Heart left ventricle (tissue), 16 donors: ENCODE measurements at regions not wholly inside any gene's neighbourhood (a gene's known extent, or its start where the extent isn't known, plus 50 kb on each side); places are given as distances from the start of the nearest gene placed in this dataset.

Experiments
- ATAC-seq, 4 donors: fragments of 200-7000 bp; cut with Tn5 transposase; one replicate each; pipeline ENCODE4 v1.9.1; 2020 to 2022; ENCODE audit warnings: moderate library complexity in 4 of 4, mild to moderate bottlenecking in 3 of 4, moderate number of reproducible peaks in 1 of 4
- DNase-seq, 5 donors: peaks; one replicate each; pipeline ENCODE4 v3.0.0-alpha.2; 2020
- H3K27ac ChIP-seq, 12 donors: fragments of 200-600 bp; sonication (generic) in 4 of 12; one replicate each; pipeline versions ENCODE4 v1.5.0 to v1.8.0; 2016 to 2022; ENCODE audit warnings: mild to moderate bottlenecking in 2 of 12
- H3K27me3 ChIP-seq, 9 donors: fragments of 200-600 bp; sonication (generic) in 2 of 9; one replicate each; pipeline versions ENCODE4 v1.5.1 to v1.8.0; 2016 to 2022; ENCODE audit warnings: mild to moderate bottlenecking in 3 of 9
- H3K36me3 ChIP-seq, 9 donors: fragments of 200-600 bp; sonication (generic) in 2 of 9; one replicate each; pipeline versions ENCODE4 v1.5.0 to v1.8.0; 2018 to 2022; ENCODE audit warnings: mild to moderate bottlenecking in 2 of 9
- H3K4me1 ChIP-seq, 12 donors: fragments of 200-600 bp; sonication (generic) in 4 of 12; one replicate each; pipeline versions ENCODE4 v1.5.0 to v1.8.0; 2016 to 2022; ENCODE audit warnings: mild to moderate bottlenecking in 3 of 12
- H3K4me3 ChIP-seq, 12 donors: fragments of 200-600 bp; sonication (generic) in 4 of 12; one replicate each; pipeline versions ENCODE4 v1.5.0 to v1.8.0; 2017 to 2022; ENCODE audit warnings: mild to moderate bottlenecking in 9 of 12, moderate library complexity in 4 of 12
- H3K9me3 ChIP-seq, 12 donors: fragments of 200-600 bp; sonication (generic) in 4 of 12; one replicate each; pipeline versions ENCODE4 v1.5.0 to v1.8.0; 2016 to 2022; ENCODE audit warnings: mild to moderate bottlenecking in 1 of 12
- CTCF ChIP-seq, 12 donors: fragments of 200-600 bp; sonication (generic) in 4 of 12; IDR thresholded peaks; one replicate each; pipeline versions ENCODE4 v1.5.0 to v1.8.0; 2018 to 2022; ENCODE audit warnings: antibody characterized with exemption in 12 of 12, mild to moderate bottlenecking in 5 of 12
- POLR2A ChIP-seq, 2 donors: fragments of 450-650 bp; IDR thresholded peaks; one replicate each; pipeline ENCODE4 v1.6.1; 2017; ENCODE audit warnings: antibody characterized with exemption in 2 of 2, mild to moderate bottlenecking in 2 of 2, moderate library complexity in 2 of 2
- WGBS, 4 donors: extraction: QIAGEN DNeasy Blood & Tissue Kit in 2 of 4; methylation state at CpG; one replicate each; pipeline versions ENCODE4 v1.1.5 to v1.1.7; 2013 to 2018; 5-methylcytosine and 5-hydroxymethylcytosine counted together
- intact Hi-C, 10 donors: fragments of 100-400 bp; cut with DNase I; formaldehyde crosslinking; loops; one replicate each; pipeline versions ENCODE4 v1.11.1 to v1.14.2; 2022
- donor health status: ischemic (EF 13 %, LVEDD 7.1; RV severe dilation, severe dysfunction).
- donor health status: healthy with polysubstance abuse.
- donor health status: DM: no; HTN: yes; CAD: no.
- donor health status: DM: no; HTN: no; CAD: no.
- donor health status: ischemic (EF 25% LVEDD 6.9; RV normal size, moderate dysfunction).
- donor health status: ischemic (EF 25% LVEDD 5.7; RV mildly dilated, moderate dysfunction).
- donor health status: healthy.
- donor health status: DM: yes; HTN: yes; CAD: no.
- donor health status: ischemic (EF 35%, LVEDD 5.7; RV mildly dilated, moderate dysfunction).
- donor health status: nonischemic (EF 11% LVEDD 7.7; RV severe dilation, severe dysfunction).
- donor health status: DM: yes; HTN: yes; CAD: no.
- donor health status: PGD.
- donor health status: ischemic (EF 29% LVEDD 5.4; RV normal size, mild dysfunction).
- donor health status: nonischemic (EF 23%, LVEDD 6.1; RV moderate dilation, normal function).

DNA sequence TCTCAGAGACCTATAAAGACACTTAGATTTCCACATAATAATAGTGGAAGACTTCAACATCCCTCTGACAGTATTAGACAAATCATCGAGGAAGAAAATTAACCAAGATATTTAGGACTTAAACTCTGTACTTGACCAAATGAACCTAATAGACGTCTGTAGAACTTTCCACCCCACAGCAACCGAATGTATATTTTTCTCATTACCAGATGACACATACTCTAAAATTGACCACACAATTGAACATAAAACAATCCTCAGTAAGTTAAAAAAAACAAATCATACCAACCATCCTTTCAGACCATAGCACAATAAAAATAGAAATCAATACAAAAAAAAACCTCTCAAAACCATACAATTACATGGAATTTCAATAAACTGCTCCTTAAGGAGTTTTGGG, 201.0 kb downstream of the POSTN start:
- intact Hi-C loops: no loop called here
- no peaks in the 10 kb centered on the region for H3K36me3 ChIP-seq
- ATAC-seq (no peak), DNase-seq (no peak)
- H3K4me3 ChIP-seq: no peak overlapping the region
- TF ChIP-seq POLR2A (IDR thresholded peaks at IDR 0.05) (no peak), CTCF (IDR thresholded peaks at IDR 0.05) (no peak)
- H3K27me3 ChIP-seq: no peaks in the 10 kb centered on the region
- peaks cover 0 to 53% (median 5%) of the 10 kb centered on the region in 12 donors for H3K9me3 ChIP-seq
- no peak overlapping the region for H3K27ac ChIP-seq
- H3K4me1 ChIP-seq: peaks cover 0 to 8% (median 0%) of the 10 kb centered on the region in 12 donors
- WGBS, 4 donors: 83 to 95% (median 92%) methylated on average over 3 of the region's 3 CpGs

DNA sequence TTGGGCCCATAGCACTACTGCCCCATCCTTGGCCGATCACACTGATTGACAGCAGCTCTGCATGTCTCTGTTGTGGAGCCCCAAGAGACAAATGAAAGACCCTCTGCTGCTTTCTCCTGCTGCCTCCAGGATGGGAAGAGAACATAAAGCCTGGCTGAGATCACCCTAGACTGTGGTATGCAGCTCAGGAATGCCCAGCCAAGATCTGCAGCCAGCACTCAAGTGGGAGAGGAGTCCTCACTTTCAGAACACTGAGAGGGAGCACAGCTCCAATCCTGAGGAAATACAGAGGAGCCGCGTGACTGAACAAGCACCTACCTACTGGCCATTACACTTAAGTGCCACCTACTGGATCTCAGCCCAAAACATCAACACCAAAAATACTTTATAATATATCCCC, 203.0 kb downstream of the POSTN start:
- intact Hi-C loops: no loop called here
- no peak for TF ChIP-seq CTCF (IDR thresholded peaks at IDR 0.05)
- TF ChIP-seq POLR2A (IDR thresholded peaks at IDR 0.05): no peak
- no peak for DNase-seq

GRCh38 chr13:37392389-37392788, 206.2 kb downstream of the POSTN start:
- ATAC-seq (peak in 3 of 4 donors; percentile 71 to 91 (median 78)), DNase-seq (no peak)
- no peaks in the 10 kb centered on the region for H3K27me3 ChIP-seq
- H3K36me3 ChIP-seq: no peaks in the 10 kb centered on the region
- no peak overlapping the region for H3K27ac ChIP-seq
- TF ChIP-seq CTCF (IDR thresholded peaks at IDR 0.05) (no peak), POLR2A (IDR thresholded peaks at IDR 0.05) (no peak)
- intact Hi-C loops: no loop called here
- no peak overlapping the region for H3K4me3 ChIP-seq
- WGBS, 4 donors: 43 to 62% (median 48%) methylated on average over 3 of the region's 3 CpGs
- H3K9me3 ChIP-seq: peaks cover 0 to 16% (median 2%) of the 10 kb centered on the region in 12 donors
- peaks cover 0 to 16% (median 0%) of the 10 kb centered on the region in 12 donors for H3K4me1 ChIP-seq

More for the DNA sequence above, 203.0 kb downstream of the POSTN start:
- Histone ChIP-seq H3K27me3 (no peaks in the 10 kb centered on the region), H3K27ac (no peak overlapping the region), H3K9me3 (peaks cover 0 to 38% (median 5%) of the 10 kb centered on the region in 12 donors), H3K4me3 (no peak overlapping the region), H3K4me1 (peaks cover 0 to 16% (median 0%) of the 10 kb centered on the region in 12 donors), H3K36me3 (no peaks in the 10 kb centered on the region)
- no peak for ATAC-seq
- 71 to 83% (median 83%) methylated on average over 3 of the region's 3 CpGs for WGBS, 4 donors

GRCh38 chr13:37390735-37391134, 207.8 kb downstream of the POSTN start:
- DNase-seq: no peak

More at GRCh38 chr13:37390735-37391134, 207.8 kb downstream of the POSTN start:
- no peaks in the 10 kb centered on the region for H3K27me3 ChIP-seq
- 74 to 85% (median 81%) methylated on average over 4 of the region's 4 CpGs for whole genome bisulfite sequencing, 4 donors
- ATAC-seq: no peak
- H3K27ac ChIP-seq: no peak overlapping the region
- TF ChIP-seq POLR2A (IDR thresholded peaks at IDR 0.05): no peak
- TF ChIP-seq CTCF (IDR thresholded peaks at IDR 0.05): no peak
- peaks cover 0 to 2% (median 0%) of the 10 kb centered on the region in 12 donors for H3K9me3 ChIP-seq
- H3K36me3 ChIP-seq: no peaks in the 10 kb centered on the region
- H3K4me3 ChIP-seq: no peak overlapping the region
- intact Hi-C loops: no loop called here
- H3K4me1 ChIP-seq: peaks cover 0 to 16% (median 0%) of the 10 kb centered on the region in 12 donors
